Lower leg skin (tissue), 3 donors: ENCODE measurements at regions not wholly inside any gene's neighbourhood (a gene's known extent, or its start where the extent isn't known, plus 50 kb on each side); places are given as distances from the start of the nearest gene placed in this dataset.

Source experiments
- CTCF ChIP-seq, 3 donors: fragments of 450-650 bp; IDR thresholded peaks; one replicate each; pipeline ENCODE4 v1.5.1; 2016; ENCODE audit warnings: antibody characterized with exemption in 3 of 3, mild to moderate bottlenecking in 3 of 3, moderate library complexity in 2 of 3
- POLR2A ChIP-seq, 2 donors: fragments of 450-650 bp; IDR thresholded peaks; one replicate each; pipeline ENCODE4 v1.6.1; 2016 to 2017; ENCODE audit warnings: antibody characterized with exemption in 2 of 2, mild to moderate bottlenecking in 1 of 2, moderate library complexity in 1 of 2

GRCh38 chr13:102945886-102946285, 100.1 kb downstream of the ERCC5 start:
- TF ChIP-seq CTCF (IDR thresholded peaks at IDR 0.05) (no peak), POLR2A (IDR thresholded peaks at IDR 0.05) (no peak)
